ENCODE measurements at regions not wholly inside any gene's neighbourhood (a gene's known extent, or its start where the extent isn't known, plus 50 kb on each side); places are given as distances from the start of the nearest gene placed in this dataset.

- TF ChIP-seq CTCF (IDR thresholded peaks at IDR 0.05) (no peak), POLR2A (IDR thresholded peaks at IDR 0.05) (no peak)
Measured at GRCh38 chr3:10740954-10741353, 75.1 kb upstream of the SLC6A11 start.

Measured in testis (tissue), 2 donors.